Astrocyte of the hippocampus (primary cell): ENCODE measurements at regions not wholly inside any gene's neighbourhood (a gene's known extent, or its start where the extent isn't known, plus 50 kb on each side); places are given as distances from the start of the nearest gene placed in this dataset.

Experiments
- DNase-seq: peaks from one replicate; pipeline ENCODE4 v3.0.0; 2011; ENCODE audit warnings: low read depth, low spot score

GRCh38 chr3:73706771-73707170 is 82.0 kb upstream of the PDZRN3 start:
- DNase-seq, result no peak

GRCh38 chr3:73705792-73706191 is 81.1 kb upstream of the PDZRN3 start:
- DNase-seq, result no peak

GRCh38 chr3:73699327-73699726 is 74.6 kb upstream of the PDZRN3 start:
- no peak for DNase-seq

GRCh38 chr3:73697020-73697419 is 72.3 kb upstream of the PDZRN3 start:
- DNase-seq, result no peak

- DNase-seq, result no peak
Measured at GRCh38 chr3:73695841-73696240, 71.1 kb upstream of the PDZRN3 start.

- DNase-seq, result peak; percentile 18
Measured at GRCh38 chr3:73694983-73695757, 70.4 kb upstream of the PDZRN3 start.

- DNase-seq, result no peak
Measured at GRCh38 chr3:73687106-73688004, 62.6 kb upstream of the PDZRN3 start.

GRCh38 chr3:73685061-73685460 is 60.3 kb upstream of the PDZRN3 start:
- no peak for DNase-seq

- DNase-seq, result no peak
Measured at GRCh38 chr3:73683706-73684105, 59.0 kb upstream of the PDZRN3 start.

GRCh38 chr3:73681610-73682009 is 56.9 kb upstream of the PDZRN3 start:
- DNase-seq, result peak; percentile 43

- no peak for DNase-seq
Measured at GRCh38 chr3:73681198-73681597, 56.5 kb upstream of the PDZRN3 start.

- DNase-seq, result peak; percentile 31
Measured at GRCh38 chr3:73680391-73681095, 55.8 kb upstream of the PDZRN3 start.

- no peak for DNase-seq
Measured at GRCh38 chr3:73677336-73678024, 52.7 kb upstream of the PDZRN3 start.
